C4-2B (cell line): ENCODE measurements at regions not wholly inside any gene's neighbourhood (a gene's known extent, or its start where the extent isn't known, plus 50 kb on each side); places are given as distances from the start of the nearest gene placed in this dataset.
"Not testable (repeated sequence)": the region's sequence is repeated elsewhere in the genome, so short reads cannot be mapped to it uniquely, and the experiment has no call there.

Source experiments
- H3K27ac ChIP-seq: fragments of 450-650 bp; 2 replicates; pipeline ENCODE4 v1.5.1; 2017
- CTCF ChIP-seq: fragments of 450-650 bp; conservative IDR thresholded peaks from 2 replicates; pipeline ENCODE4 v1.5.1; 2017; ENCODE audit warnings: mild to moderate bottlenecking
- ZFX ChIP-seq: fragments of 450-650 bp; IDR thresholded peaks from 2 replicates; pipeline ENCODE4 v1.6.1; 2017

- H3K27ac ChIP-seq, result no peak overlapping the region
- TF ChIP-seq CTCF, result peak; percentile 66
- no peak for TF ChIP-seq ZFX
These were observed 146.5 kb downstream of the SPANXN1 start for GRCh38 chrX:145393702-145394235.

- H3K27ac ChIP-seq, result no peak overlapping the region
- TF ChIP-seq CTCF (no peak), ZFX (no peak)
These were observed 147.0 kb downstream of the SPANXN1 start for GRCh38 chrX:145394344-145394743.

GRCh38 chrX:145396612-145397011, 149.3 kb downstream of the SPANXN1 start:
- no peak overlapping the region for H3K27ac ChIP-seq
- TF ChIP-seq ZFX, result no peak
- TF ChIP-seq CTCF, result no peak

- TF ChIP-seq ZFX, result no peak
- TF ChIP-seq CTCF, result peak; percentile 71
- H3K27ac ChIP-seq, result no peak overlapping the region
These were observed 157.7 kb downstream of the SPANXN1 start for GRCh38 chrX:145405012-145405411.

- TF ChIP-seq ZFX, result no peak
- TF ChIP-seq CTCF, result no peak
- no peak overlapping the region for H3K27ac ChIP-seq
These were observed 163.3 kb downstream of the SPANXN1 start for GRCh38 chrX:145410622-145411021.

GRCh38 chrX:145436211-145436610, 188.9 kb downstream of the SPANXN1 start:
- H3K27ac ChIP-seq, result not testable (repeated sequence)

GRCh38 chrX:145464650-145465049, 217.3 kb downstream of the SPANXN1 start:
- TF ChIP-seq ZFX (no peak), CTCF (no peak)
- no peak overlapping the region for H3K27ac ChIP-seq

GRCh38 chrX:145475725-145476124, 228.4 kb downstream of the SPANXN1 start:
- TF ChIP-seq ZFX (no peak), CTCF (no peak)
- no peak overlapping the region for H3K27ac ChIP-seq
